ENCODE measurements at regions not wholly inside any gene's neighbourhood (a gene's known extent, or its start where the extent isn't known, plus 50 kb on each side); places are given as distances from the start of the nearest gene placed in this dataset.
"Not testable (repeated sequence)": the region's sequence is repeated elsewhere in the genome, so short reads cannot be mapped to it uniquely, and the experiment has no call there.

GRCh38 chr12:107196681-107197080 lies 103.3 kb upstream of the CRY1 start:
- no peak overlapping the region for H3K4me3 ChIP-seq
- no peak for DNase-seq
- TF ChIP-seq POLR2A (IDR thresholded peaks at IDR 0.05), result no peak
- no peak for TF ChIP-seq CTCF (IDR thresholded peaks at IDR 0.05 in 4 of 5, conservative IDR thresholded peaks at IDR 0.05 in 1 of 5)
- in situ Hi-C loops (cut with MboI; ENCODE audit: low sequenced_read_pairs in 4 of 4) (no loop called here), intact Hi-C loops (cut with DNase I; ENCODE audit: low total_unique reads) (no loop called here)
- no peaks in the 10 kb centered on the region for H3K27me3 ChIP-seq
- ATAC-seq, result no peak
- no peaks in the 10 kb centered on the region for H3K9me3 ChIP-seq
- no peaks in the 10 kb centered on the region for H3K36me3 ChIP-seq
- H3K4me1 ChIP-seq, result no peaks in the 10 kb centered on the region
- no peak overlapping the region for H3K27ac ChIP-seq

- ATAC-seq (no peak), DNase-seq (no peak)
- H3K9me3 ChIP-seq, result no peaks in the 10 kb centered on the region
- intact Hi-C loops (cut with DNase I; ENCODE audit: low total_unique reads), result no loop called here
- no peaks in the 10 kb centered on the region for H3K36me3 ChIP-seq
- H3K27ac ChIP-seq, result no peak overlapping the region
- TF ChIP-seq POLR2A (IDR thresholded peaks at IDR 0.05), result no peak
- TF ChIP-seq CTCF (IDR thresholded peaks at IDR 0.05 in 4 of 5, conservative IDR thresholded peaks at IDR 0.05 in 1 of 5), result no peak
- H3K4me1 ChIP-seq, result no peaks in the 10 kb centered on the region
- in situ Hi-C loops (cut with MboI; ENCODE audit: low sequenced_read_pairs in 4 of 4), result no loop called here
- no peak overlapping the region for H3K4me3 ChIP-seq
- H3K27me3 ChIP-seq, result no peaks in the 10 kb centered on the region
Measured at GRCh38 chr12:107200394-107200793, 107.0 kb upstream of the CRY1 start.

GRCh38 chr12:107207931-107208525 lies 114.7 kb upstream of the CRY1 start:
- Histone ChIP-seq H3K27me3 (no peaks in the 10 kb centered on the region), H3K4me3 (no peak overlapping the region), H3K4me1 (no peaks in the 10 kb centered on the region), H3K27ac (no peak overlapping the region), H3K36me3 (no peaks in the 10 kb centered on the region), H3K9me3 (no peaks in the 10 kb centered on the region)
- no peak for TF ChIP-seq POLR2A (IDR thresholded peaks at IDR 0.05)
- no peak for TF ChIP-seq CTCF (IDR thresholded peaks at IDR 0.05 in 4 of 5, conservative IDR thresholded peaks at IDR 0.05 in 1 of 5)
- DNase-seq, result no peak
- ATAC-seq, result no peak
- in situ Hi-C loops (cut with MboI; ENCODE audit: low sequenced_read_pairs in 4 of 4) (no loop called here), intact Hi-C loops (cut with DNase I; ENCODE audit: low total_unique reads) (no loop called here)

- H3K9me3 ChIP-seq; H3K4me1 ChIP-seq; in situ Hi-C loops (cut with MboI; ENCODE audit: low sequenced_read_pairs in 4 of 4); DNase-seq; H3K36me3 ChIP-seq; ATAC-seq; H3K27ac ChIP-seq; H3K4me3 ChIP-seq; H3K27me3 ChIP-seq; intact Hi-C loops (cut with DNase I; ENCODE audit: low total_unique reads): not testable (repeated sequence)
Measured at GRCh38 chr12:107209700-107210099, 116.4 kb upstream of the CRY1 start.

- in situ Hi-C loops (cut with MboI; ENCODE audit: low sequenced_read_pairs in 4 of 4), result not testable (repeated sequence)
Measured at GRCh38 chr12:107214373-107214773, 121.0 kb upstream of the CRY1 start.

GRCh38 chr12:107216411-107216810 lies 123.1 kb upstream of the CRY1 start:
- ATAC-seq; H3K9me3 ChIP-seq; DNase-seq; H3K36me3 ChIP-seq; H3K27ac ChIP-seq; H3K4me3 ChIP-seq; H3K4me1 ChIP-seq; in situ Hi-C loops (cut with MboI; ENCODE audit: low sequenced_read_pairs in 4 of 4); H3K27me3 ChIP-seq; intact Hi-C loops (cut with DNase I; ENCODE audit: low total_unique reads): not testable (repeated sequence)

More at GRCh38 chr12:107214373-107214773, 121.0 kb upstream of the CRY1 start:
- ATAC-seq; H3K27ac ChIP-seq; H3K27me3 ChIP-seq; H3K36me3 ChIP-seq; H3K9me3 ChIP-seq; H3K4me3 ChIP-seq; intact Hi-C loops (cut with DNase I; ENCODE audit: low total_unique reads); DNase-seq; H3K4me1 ChIP-seq: not testable (repeated sequence)

All from gastrocnemius medialis (tissue), 4 donors.